Gastrocnemius medialis (tissue), 4 donors: ENCODE measurements at regions not wholly inside any gene's neighbourhood (a gene's known extent, or its start where the extent isn't known, plus 50 kb on each side); places are given as distances from the start of the nearest gene placed in this dataset.
"Not testable (repeated sequence)": the region's sequence is repeated elsewhere in the genome, so short reads cannot be mapped to it uniquely, and the experiment has no call there.

ENCODE experiments used
- ATAC-seq, 2 donors: fragments of 150-250 bp; one replicate each; pipeline ENCODE4 v1.9.1; 2016
- DNase-seq, 2 donors: peaks; one replicate each; pipeline ENCODE4 v3.0.0-alpha.2; 2019
- H3K27ac ChIP-seq, 4 donors: fragments of 200-600 bp; sonication (generic); 1 replicate in 1 of 4; 2 replicates in 3 of 4; pipeline ENCODE4 v1.5.1; 2016 to 2018; ENCODE audit warnings: mild to moderate bottlenecking in 2 of 4, moderate library complexity in 1 of 4
- H3K27me3 ChIP-seq, 3 donors: fragments of 200-600 bp; sonication (generic) in 2 of 3; 1 replicate in 1 of 3; 2 replicates in 2 of 3; pipeline versions ENCODE4 v1.5.1 to v1.6.0; 2016 to 2019; ENCODE audit warnings: mild to moderate bottlenecking in 1 of 3, moderate library complexity in 1 of 3
- H3K36me3 ChIP-seq, 2 donors: fragments of 200-600 bp; sonication (generic) in 1 of 2; one replicate each; pipeline ENCODE4 v1.5.1; 2017 to 2018
- H3K4me1 ChIP-seq, 2 donors: fragments of 200-600 bp; sonication (generic) in 1 of 2; one replicate each; pipeline ENCODE4 v1.5.1; 2016 to 2017; ENCODE audit warnings: mild to moderate bottlenecking in 2 of 2
- H3K4me3 ChIP-seq, 4 donors: fragments of 200-600 bp; sonication (generic) in 3 of 4; 1 replicate in 1 of 4; 2 replicates in 3 of 4; pipeline ENCODE4 v1.5.1; 2016 to 2019; ENCODE audit warnings: mild to moderate bottlenecking in 2 of 4
- H3K9me3 ChIP-seq, 3 donors: fragments of 200-600 bp; sonication (generic) in 2 of 3; 1 replicate in 1 of 3; 2 replicates in 2 of 3; pipeline ENCODE4 v1.5.1; 2016 to 2019
- CTCF ChIP-seq, 5 experiments: fragments of 450-650 bp in 3 of 5; fragments of 200-600 bp in 2 of 5; sonication (generic) in 2 of 5; IDR thresholded peaks in 4 of 5; conservative IDR thresholded peaks in 1 of 5; 1 replicate in 4 of 5; 2 replicates in 1 of 5; pipeline ENCODE4 v1.5.1; 2016 to 2019; ENCODE audit warnings: antibody characterized with exemption in 5 of 5, mild to moderate bottlenecking in 3 of 5, moderate library complexity in 3 of 5
- POLR2A ChIP-seq, 2 donors: fragments of 450-650 bp; IDR thresholded peaks; one replicate each; pipeline ENCODE4 v1.6.1; 2017; ENCODE audit warnings: antibody characterized with exemption in 2 of 2, mild to moderate bottlenecking in 2 of 2, moderate library complexity in 2 of 2
- in situ Hi-C, 4 donors: fragments of 200-750 bp; cut with MboI; loops; one replicate each; pipeline versions ENCODE4 v1.15.0 to v1.8.0; 2017; ENCODE audit warnings: low sequenced_read_pairs in 4 of 4
- intact Hi-C: fragments of 100-400 bp; cut with DNase I; formaldehyde crosslinking; loops from one replicate; pipeline ENCODE4 v1.15.1; 2023; ENCODE audit warnings: low total_unique reads

GRCh38 chr4:115456231-115456630 lies 342.8 kb upstream of the NDST4 start:
- intact Hi-C loops = no loop called here
- ATAC-seq (no peak), DNase-seq (no peak)
- Histone ChIP-seq H3K36me3 (no peaks in the 10 kb centered on the region), H3K9me3 (no peaks in the 10 kb centered on the region), H3K4me3 (no peak overlapping the region), H3K27ac (no peak overlapping the region), H3K4me1 (no peaks in the 10 kb centered on the region), H3K27me3 (no peaks in the 10 kb centered on the region)
- no peak for TF ChIP-seq POLR2A (IDR thresholded peaks at IDR 0.05)
- TF ChIP-seq CTCF (IDR thresholded peaks at IDR 0.05 in 4 of 5, conservative IDR thresholded peaks at IDR 0.05 in 1 of 5) = no peak
- in situ Hi-C loops = no loop called here

- Histone ChIP-seq H3K27me3 (no peaks in the 10 kb centered on the region), H3K36me3 (no peaks in the 10 kb centered on the region), H3K4me3 (no peak overlapping the region), H3K9me3 (no peaks in the 10 kb centered on the region), H3K4me1 (no peaks in the 10 kb centered on the region), H3K27ac (no peak overlapping the region)
- TF ChIP-seq CTCF (IDR thresholded peaks at IDR 0.05 in 4 of 5, conservative IDR thresholded peaks at IDR 0.05 in 1 of 5) (no peak), POLR2A (IDR thresholded peaks at IDR 0.05) (no peak)
- DNase-seq (no peak), ATAC-seq (no peak)
- in situ Hi-C loops (no loop called here), intact Hi-C loops (no loop called here)
These were observed 340.8 kb upstream of the NDST4 start for GRCh38 chr4:115454228-115454627.

GRCh38 chr4:115453416-115453815 lies 340.0 kb upstream of the NDST4 start:
- in situ Hi-C loops = no loop called here
- ATAC-seq (no peak), DNase-seq (no peak)
- intact Hi-C loops = no loop called here
- Histone ChIP-seq H3K36me3 (no peaks in the 10 kb centered on the region), H3K9me3 (no peaks in the 10 kb centered on the region), H3K27ac (no peak overlapping the region), H3K4me3 (no peak overlapping the region), H3K4me1 (no peaks in the 10 kb centered on the region), H3K27me3 (no peaks in the 10 kb centered on the region)
- TF ChIP-seq CTCF (IDR thresholded peaks at IDR 0.05 in 4 of 5, conservative IDR thresholded peaks at IDR 0.05 in 1 of 5) = no peak
- TF ChIP-seq POLR2A (IDR thresholded peaks at IDR 0.05) = no peak

- in situ Hi-C loops, intact Hi-C loops, H3K27me3 ChIP-seq, H3K9me3 ChIP-seq, H3K36me3 ChIP-seq, H3K27ac ChIP-seq, DNase-seq, H3K4me1 ChIP-seq, H3K4me3 ChIP-seq, ATAC-seq: not testable (repeated sequence)
These were observed 338.8 kb upstream of the NDST4 start for GRCh38 chr4:115452229-115452628.

- ATAC-seq (no peak), DNase-seq (no peak)
- no peaks in the 10 kb centered on the region for H3K36me3 ChIP-seq
- TF ChIP-seq POLR2A (IDR thresholded peaks at IDR 0.05) (no peak), CTCF (IDR thresholded peaks at IDR 0.05 in 4 of 5, conservative IDR thresholded peaks at IDR 0.05 in 1 of 5) (no peak)
- no peaks in the 10 kb centered on the region for H3K27me3 ChIP-seq
- in situ Hi-C loops (no loop called here), intact Hi-C loops (no loop called here)
- H3K4me1 ChIP-seq = no peaks in the 10 kb centered on the region
- H3K27ac ChIP-seq = no peak overlapping the region
- no peak overlapping the region for H3K4me3 ChIP-seq
- H3K9me3 ChIP-seq = no peaks in the 10 kb centered on the region
These were observed 324.3 kb upstream of the NDST4 start for GRCh38 chr4:115437739-115438138.
